ENCODE measurements at regions not wholly inside any gene's neighbourhood (a gene's known extent, or its start where the extent isn't known, plus 50 kb on each side); places are given as distances from the start of the nearest gene placed in this dataset.
A peak's percentile ranks its signal among the peaks of the same experiment; 100 is the strongest.

GRCh38 chr12:62106547-62107185 lies 153.5 kb upstream of the USP15 start:
- TF ChIP-seq ZFX (IDR thresholded peaks at IDR 0.05) = no peak
- H3K27ac ChIP-seq = no peak overlapping the region

DNA sequence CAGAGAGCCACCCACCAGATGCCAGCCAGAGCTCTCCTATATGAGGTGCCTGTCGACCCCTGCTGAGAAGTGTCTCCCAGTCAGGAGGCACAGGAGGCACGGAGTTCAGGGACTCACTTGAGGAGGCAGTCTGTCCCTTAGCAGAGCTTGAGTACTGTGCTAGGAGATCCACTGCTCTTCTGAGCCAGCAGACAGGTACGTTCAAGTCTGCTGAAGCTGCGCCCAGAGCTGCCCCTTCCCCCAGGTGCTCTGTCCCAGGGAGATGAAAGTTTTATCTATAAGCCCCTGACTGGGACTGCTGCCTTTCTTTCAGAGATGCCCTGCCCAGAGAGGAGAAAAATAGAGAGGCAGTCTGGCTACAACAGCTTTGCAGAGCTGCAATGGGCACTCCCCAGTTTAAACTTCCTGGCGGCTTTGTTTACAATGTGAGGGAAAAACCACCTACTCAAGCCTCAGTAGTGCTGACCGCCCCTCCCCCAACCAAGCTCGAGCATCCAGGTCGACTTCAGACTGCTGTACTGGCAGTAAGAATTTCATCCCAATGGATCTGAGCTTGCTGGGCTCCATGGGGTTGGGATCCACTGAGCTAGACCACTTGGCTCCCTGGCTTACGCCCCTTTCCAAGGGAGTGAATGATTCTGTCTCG lies 146.7 kb upstream of the USP15 start:
- H3K27ac ChIP-seq = no peak overlapping the region
- no peak for TF ChIP-seq ZFX (IDR thresholded peaks at IDR 0.05)
- TF ChIP-seq, protein P1, sequence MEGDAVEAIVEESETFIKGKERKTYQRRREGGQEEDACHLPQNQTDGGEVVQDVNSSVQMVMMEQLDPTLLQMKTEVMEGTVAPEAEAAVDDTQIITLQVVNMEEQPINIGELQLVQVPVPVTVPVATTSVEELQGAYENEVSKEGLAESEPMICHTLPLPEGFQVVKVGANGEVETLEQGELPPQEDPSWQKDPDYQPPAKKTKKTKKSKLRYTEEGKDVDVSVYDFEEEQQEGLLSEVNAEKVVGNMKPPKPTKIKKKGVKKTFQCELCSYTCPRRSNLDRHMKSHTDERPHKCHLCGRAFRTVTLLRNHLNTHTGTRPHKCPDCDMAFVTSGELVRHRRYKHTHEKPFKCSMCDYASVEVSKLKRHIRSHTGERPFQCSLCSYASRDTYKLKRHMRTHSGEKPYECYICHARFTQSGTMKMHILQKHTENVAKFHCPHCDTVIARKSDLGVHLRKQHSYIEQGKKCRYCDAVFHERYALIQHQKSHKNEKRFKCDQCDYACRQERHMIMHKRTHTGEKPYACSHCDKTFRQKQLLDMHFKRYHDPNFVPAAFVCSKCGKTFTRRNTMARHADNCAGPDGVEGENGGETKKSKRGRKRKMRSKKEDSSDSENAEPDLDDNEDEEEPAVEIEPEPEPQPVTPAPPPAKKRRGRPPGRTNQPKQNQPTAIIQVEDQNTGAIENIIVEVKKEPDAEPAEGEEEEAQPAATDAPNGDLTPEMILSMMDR (conservative IDR thresholded peaks at IDR 0.05) = no peak

GRCh38 chr12:62116986-62117385 lies 143.2 kb upstream of the USP15 start:
- no peak overlapping the region for H3K27ac ChIP-seq
- TF ChIP-seq, protein P1 (conservative IDR thresholded peaks at IDR 0.05) = no peak

GRCh38 chr12:62123721-62124203 lies 136.4 kb upstream of the USP15 start:
- TF ChIP-seq ZFX (IDR thresholded peaks at IDR 0.05) = no peak
- TF ChIP-seq, protein P1 (conservative IDR thresholded peaks at IDR 0.05) = peak; percentile 94
- H3K27ac ChIP-seq = no peak overlapping the region

- TF ChIP-seq, protein P1 (conservative IDR thresholded peaks at IDR 0.05) = no peak
- TF ChIP-seq ZFX (IDR thresholded peaks at IDR 0.05) = no peak
- H3K27ac ChIP-seq = no peak overlapping the region
Observed at GRCh38 chr12:62127516-62127915, 132.7 kb upstream of the USP15 start.

GRCh38 chr12:62128175-62128975 lies 131.8 kb upstream of the USP15 start:
- TF ChIP-seq, protein P1 (conservative IDR thresholded peaks at IDR 0.05) = no peak
- no peak for TF ChIP-seq ZFX (IDR thresholded peaks at IDR 0.05)

DNA sequence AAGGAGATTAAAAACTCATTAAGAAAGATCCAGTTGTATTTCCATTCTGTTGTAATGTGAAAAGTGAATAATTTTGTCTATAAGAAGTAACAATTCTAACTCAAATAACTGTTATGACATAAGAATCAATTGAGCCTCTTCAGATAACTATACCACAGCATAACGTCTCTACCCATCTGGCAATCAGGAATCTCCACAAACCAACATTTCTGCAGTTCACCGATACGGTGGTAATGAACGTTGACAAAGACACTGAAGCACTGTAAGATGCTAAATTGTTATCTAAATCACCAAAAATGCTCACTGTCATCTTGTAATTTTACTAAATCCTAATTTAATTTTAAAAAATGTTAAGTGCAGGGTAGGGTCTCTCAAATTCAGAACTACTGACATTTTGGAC lies 130.9 kb upstream of the USP15 start:
- H3K27ac ChIP-seq = no peak overlapping the region
- no peak for TF ChIP-seq ZFX (IDR thresholded peaks at IDR 0.05)
- TF ChIP-seq, protein P1 (conservative IDR thresholded peaks at IDR 0.05) = no peak

More at GRCh38 chr12:62128175-62128975, 131.8 kb upstream of the USP15 start:
- H3K27ac ChIP-seq = no peak overlapping the region
